ENCODE measurements at regions not wholly inside any gene's neighbourhood (a gene's known extent, or its start where the extent isn't known, plus 50 kb on each side); places are given as distances from the start of the nearest gene placed in this dataset.
A peak's percentile ranks its signal among the peaks of the same experiment; 100 is the strongest.

GRCh38 chr12:19971361-19972280 lies 396.7 kb upstream of the PDE3A start:
- no peak overlapping the region for H3K4me3 ChIP-seq (ENCODE audit: low read depth, low read length)
- H3K27me3 ChIP-seq (ENCODE audit: control insufficient read depth, insufficient read depth, low read length) = no peaks in the 10 kb centered on the region
- TF ChIP-seq CTCF (IDR thresholded peaks at IDR 0.05; ENCODE audit: low read depth, low read length) = no peak
- no peak for DNase-seq (ENCODE audit: low read depth, low spot score)
- CTCF ChIA-PET = no interaction called here
- POLR2A ChIA-PET = no interaction called here
- H3K9me3 ChIP-seq (ENCODE audit: control insufficient read depth, insufficient read depth, low read length) = no peaks in the 10 kb centered on the region
- no peak overlapping the region for H3K27ac ChIP-seq (ENCODE audit: low read depth, low read length)

DNA sequence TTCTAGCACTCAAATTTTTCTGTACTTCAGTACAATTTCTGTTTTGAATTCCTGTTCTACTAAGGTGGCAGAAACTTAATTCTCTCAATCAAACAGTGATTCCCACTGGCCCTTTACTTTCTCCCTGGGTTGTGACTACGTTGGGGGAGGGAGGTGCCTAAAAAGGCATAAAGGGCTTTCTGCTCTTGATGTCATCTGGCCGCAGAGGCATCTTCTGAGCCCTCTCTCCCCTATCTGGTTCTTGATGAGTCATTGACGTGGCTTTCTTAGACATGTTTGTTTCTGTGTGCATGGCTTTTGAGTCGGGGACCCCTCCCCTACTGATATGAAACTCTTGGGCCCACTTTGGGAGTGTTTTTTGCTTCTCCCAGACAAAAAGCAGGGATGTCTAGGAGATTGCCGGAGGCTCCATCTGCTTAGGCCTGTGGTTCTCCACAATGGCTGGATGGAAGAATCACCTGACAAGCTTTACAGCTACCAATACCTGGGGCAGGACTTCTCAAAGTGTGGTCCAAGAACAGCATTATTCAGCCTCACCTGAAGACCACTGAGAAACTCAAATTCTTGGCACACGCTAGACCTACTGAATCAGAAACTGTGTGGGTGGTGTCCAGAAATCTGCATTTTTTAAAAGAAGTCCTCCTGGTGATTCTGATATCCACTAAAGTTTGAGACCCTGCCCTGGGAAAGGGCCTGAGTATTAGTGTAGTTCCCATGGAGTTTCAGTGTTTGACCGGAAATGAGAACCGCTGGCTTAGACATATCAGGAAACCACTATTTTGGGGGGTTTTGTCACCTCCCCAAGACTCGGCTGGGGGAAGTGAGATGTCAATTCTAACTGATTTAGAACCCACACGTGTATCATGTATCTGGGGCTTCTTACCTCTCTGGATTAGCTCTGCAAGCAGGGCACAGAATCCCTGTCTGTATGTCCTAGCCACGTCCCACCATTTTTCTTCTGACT lies 395.7 kb upstream of the PDE3A start:
- ChIA-PET CTCF (no interaction called here), POLR2A (no interaction called here)
- Histone ChIP-seq H3K9me3 (ENCODE audit: control insufficient read depth, insufficient read depth, low read length) (no peaks in the 10 kb centered on the region), H3K27ac (ENCODE audit: low read depth, low read length) (no peak overlapping the region), H3K4me3 (ENCODE audit: low read depth, low read length) (no peak overlapping the region), H3K27me3 (ENCODE audit: control insufficient read depth, insufficient read depth, low read length) (no peaks in the 10 kb centered on the region)
- no peak for DNase-seq (ENCODE audit: low read depth, low spot score)
- TF ChIP-seq CTCF (IDR thresholded peaks at IDR 0.05; ENCODE audit: low read depth, low read length) = no peak

DNA sequence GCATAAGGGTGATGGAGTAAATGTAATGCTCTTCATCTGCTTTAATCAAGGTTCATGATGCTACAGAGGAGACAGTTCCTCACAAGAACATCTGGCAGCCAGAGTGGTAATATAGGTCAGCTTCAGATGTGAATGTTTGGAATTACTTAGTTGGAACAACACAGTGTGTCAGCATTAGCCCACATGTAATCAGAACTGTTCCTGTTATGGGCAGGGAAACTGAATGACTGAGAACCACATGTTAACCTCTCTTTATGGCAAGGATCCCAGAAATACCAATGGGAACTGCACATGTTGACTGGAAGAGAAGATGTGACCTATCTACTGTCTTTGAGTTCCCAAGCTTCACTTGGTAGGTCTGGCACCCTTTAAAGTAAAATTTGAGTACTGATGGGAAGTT lies 390.1 kb upstream of the PDE3A start:
- DNase-seq (ENCODE audit: low read depth, low spot score) = peak; percentile 84
- no peaks in the 10 kb centered on the region for H3K9me3 ChIP-seq (ENCODE audit: control insufficient read depth, insufficient read depth, low read length)
- no peak overlapping the region for H3K27ac ChIP-seq (ENCODE audit: low read depth, low read length)
- POLR2A ChIA-PET = interaction anchor here (1.7 kb wide), 1 partner anchor 9 kb away, joined by 6 read pairs; no protein-coding TSS in a partner anchor
- no peak for TF ChIP-seq CTCF (IDR thresholded peaks at IDR 0.05; ENCODE audit: low read depth, low read length)
- CTCF ChIA-PET = no interaction called here
- no peaks in the 10 kb centered on the region for H3K27me3 ChIP-seq (ENCODE audit: control insufficient read depth, insufficient read depth, low read length)
- no peak overlapping the region for H3K4me3 ChIP-seq (ENCODE audit: low read depth, low read length)

DNA sequence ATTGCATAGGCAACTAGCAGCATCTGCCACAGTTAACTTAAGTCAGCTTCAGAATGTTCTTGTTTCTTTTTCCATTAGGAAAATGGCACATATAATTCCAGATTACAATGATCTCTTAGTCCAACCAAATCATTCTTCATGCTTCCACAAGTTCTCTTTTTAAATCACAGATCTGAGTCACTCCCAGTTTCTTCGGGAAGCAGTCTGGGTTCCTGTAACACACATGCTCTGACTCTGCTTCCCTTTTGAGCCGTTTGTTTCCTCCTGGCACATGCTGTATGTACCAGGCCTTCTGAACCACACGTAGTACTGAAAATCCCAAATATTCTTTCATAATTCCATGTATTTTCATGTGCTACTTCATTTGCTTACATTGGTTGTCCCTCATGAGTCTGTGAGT lies 388.8 kb upstream of the PDE3A start:
- ChIA-PET CTCF (no interaction called here), POLR2A (no interaction called here)
- DNase-seq (ENCODE audit: low read depth, low spot score) = no peak
- no peak for TF ChIP-seq CTCF (IDR thresholded peaks at IDR 0.05; ENCODE audit: low read depth, low read length)
- Histone ChIP-seq H3K4me3 (ENCODE audit: low read depth, low read length) (no peak overlapping the region), H3K27me3 (ENCODE audit: control insufficient read depth, insufficient read depth, low read length) (no peaks in the 10 kb centered on the region), H3K9me3 (ENCODE audit: control insufficient read depth, insufficient read depth, low read length) (no peaks in the 10 kb centered on the region), H3K27ac (ENCODE audit: low read depth, low read length) (no peak overlapping the region)

DNA sequence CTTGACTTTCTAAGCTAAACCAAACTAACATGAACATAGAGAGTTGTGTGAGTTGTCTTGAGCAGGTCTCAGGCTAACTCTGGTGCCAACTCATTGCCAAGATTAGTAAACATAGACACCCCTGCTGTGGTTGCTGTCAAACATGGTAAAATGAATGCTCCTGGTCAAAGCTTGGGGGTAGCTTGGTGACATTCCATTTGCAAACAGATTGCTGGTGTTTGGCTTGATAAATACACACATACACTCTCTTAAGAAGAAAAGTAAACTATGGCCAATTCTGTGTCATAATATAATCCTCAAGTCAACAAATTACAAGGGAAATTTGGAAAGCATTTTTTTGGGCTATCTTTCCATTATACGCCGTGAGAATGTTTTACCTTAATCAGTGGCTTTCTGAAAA lies 386.4 kb upstream of the PDE3A start:
- Histone ChIP-seq H3K27me3 (ENCODE audit: control insufficient read depth, insufficient read depth, low read length) (no peaks in the 10 kb centered on the region), H3K9me3 (ENCODE audit: control insufficient read depth, insufficient read depth, low read length) (no peaks in the 10 kb centered on the region), H3K4me3 (ENCODE audit: low read depth, low read length) (no peak overlapping the region), H3K27ac (ENCODE audit: low read depth, low read length) (no peak overlapping the region)
- ChIA-PET CTCF (no interaction called here), POLR2A (no interaction called here)
- no peak for TF ChIP-seq CTCF (IDR thresholded peaks at IDR 0.05; ENCODE audit: low read depth, low read length)
- no peak for DNase-seq (ENCODE audit: low read depth, low spot score)
